CD4-positive, alpha-beta T cell (primary cell): ENCODE measurements at regions not wholly inside any gene's neighbourhood (a gene's known extent, or its start where the extent isn't known, plus 50 kb on each side); places are given as distances from the start of the nearest gene placed in this dataset.

ENCODE experiments used
- ATAC-seq: fragments of 200-7000 bp; cut with Tn5 transposase; one replicate; pipeline ENCODE4 v1.10.0; 2022; ENCODE audit warnings: mild to moderate bottlenecking; ENCODE audit not compliant: poor library complexity
- CTCF ChIA-PET: fragments of 350-600 bp; sonication (Branson Sonifier 250); formaldehyde crosslinking; loops from one replicate; lab custom pipeline; 2021; ENCODE audit warnings: antibody characterized with exemption, inconsistent platforms; lab: Charles Lee
- POLR2A ChIA-PET: fragments of 350-600 bp; sonication (Branson Sonifier 250); formaldehyde crosslinking; loops from one replicate; lab custom pipeline; 2021; ENCODE audit warnings: antibody characterized with exemption, inconsistent platforms; lab: Charles Lee
- DNase-seq, 14 experiments: peaks; one replicate each; pipeline ENCODE4 v3.0.0-alpha.2; 2013 to 2020; ENCODE audit warnings: mixed read lengths in 2 of 14
- H3K27ac ChIP-seq, 2 donors: one replicate each; pipeline versions ENCODE4 v1.5.1 to v1.7.0; 2013; ENCODE audit warnings: low read length in 2 of 2, low read depth in 1 of 2, mild to moderate bottlenecking in 1 of 2
- H3K27me3 ChIP-seq, 2 experiments: 1 replicate in 1 of 2; 2 replicates in 1 of 2; pipeline versions ENCODE4 v1.6.1 to v1.7.0; 2013; ENCODE audit warnings: low read length in 2 of 2, control low read depth in 1 of 2, mild to moderate bottlenecking in 1 of 2, moderate library complexity in 1 of 2; ENCODE audit not compliant: insufficient read depth in 2 of 2, control insufficient read depth in 1 of 2
- H3K36me3 ChIP-seq: one replicate; pipeline ENCODE4 v1.6.1; 2013; ENCODE audit warnings: low read length, control low read depth; ENCODE audit not compliant: insufficient read depth
- H3K4me1 ChIP-seq: one replicate; pipeline ENCODE4 v1.6.1; 2013; ENCODE audit warnings: low read length, control low read depth; ENCODE audit not compliant: insufficient read depth
- H3K4me3 ChIP-seq: one replicate; pipeline ENCODE4 v1.5.1; 2013; ENCODE audit warnings: mild to moderate bottlenecking, low read length, moderate library complexity
- H3K9me3 ChIP-seq, 2 experiments: 1 replicate in 1 of 2; 2 replicates in 1 of 2; pipeline versions ENCODE4 v1.6.1 to v1.7.0; 2013; ENCODE audit warnings: low read length in 2 of 2, mild to moderate bottlenecking in 2 of 2, control low read depth in 1 of 2, moderate library complexity in 1 of 2; ENCODE audit not compliant: control insufficient read depth in 1 of 2, insufficient read depth in 1 of 2
- H3K27ac Mint-ChIP-seq: one replicate; pipeline ENCODE4 v1.8.0; 2020; ENCODE audit warnings: mixed read lengths
- H3K27me3 Mint-ChIP-seq: one replicate; pipeline ENCODE4 v1.8.0; 2021; ENCODE audit warnings: mixed read lengths
- H3K36me3 Mint-ChIP-seq: one replicate; pipeline ENCODE4 v1.8.0; 2021; ENCODE audit warnings: low read depth, mixed read lengths
- H3K4me1 Mint-ChIP-seq: one replicate; pipeline ENCODE4 v1.8.0; 2021; ENCODE audit warnings: low read depth, mixed read lengths
- H3K4me3 Mint-ChIP-seq: one replicate; pipeline ENCODE4 v1.8.0; 2020; ENCODE audit warnings: mild to moderate bottlenecking, mixed read lengths
- H3K9me3 Mint-ChIP-seq: one replicate; pipeline ENCODE4 v1.8.0; 2020; ENCODE audit warnings: mixed read lengths
- CTCF ChIP-seq: fragments of 200-600 bp; IDR thresholded peaks from one replicate; pipeline ENCODE4 v1.8.0; 2022; ENCODE audit warnings: antibody characterized with exemption, mild to moderate bottlenecking
- intact Hi-C, 2 experiments: fragments of 100-400 bp; cut with DNase I in 1 of 2; cut with micrococcal nuclease in 1 of 2; formaldehyde crosslinking; loops; one replicate each; pipeline versions ENCODE4 v1.15.1 to v1.9.0; 2023 to 2025; cut with DNase I, micrococcal nuclease

GRCh38 chr15:62218841-62219240 lies 53.8 kb upstream of the C2CD4B start:
- Mint-ChIP-seq H3K9me3 (peaks cover 2% of the 10 kb centered on the region), H3K27me3 (no peaks in the 10 kb centered on the region), H3K27ac (no peak overlapping the region), H3K4me3 (no peak overlapping the region), H3K36me3 (no peaks in the 10 kb centered on the region), H3K4me1 (no peaks in the 10 kb centered on the region)
- TF ChIP-seq CTCF = no peak
- Histone ChIP-seq H3K4me1 (no peaks in the 10 kb centered on the region), H3K36me3 (no peaks in the 10 kb centered on the region), H3K27ac (no peak overlapping the region), H3K4me3 (no peak overlapping the region), H3K9me3 (peaks cover 16 to 24% of the 10 kb centered on the region in 2 experiments), H3K27me3 (no peaks in the 10 kb centered on the region)
- intact Hi-C loops = no loop called here
- no peak for DNase-seq
- CTCF ChIA-PET = no interaction called here
- ATAC-seq = no peak
- POLR2A ChIA-PET = no interaction called here

GRCh38 chr15:62219799-62220198 lies 54.7 kb upstream of the C2CD4B start:
- POLR2A ChIA-PET = no interaction called here
- H3K4me3 Mint-ChIP-seq = no peak overlapping the region
- DNase-seq (no peak), ATAC-seq (no peak)
- Histone ChIP-seq H3K9me3 (peaks cover 16 to 26% of the 10 kb centered on the region in 2 experiments), H3K36me3 (no peaks in the 10 kb centered on the region), H3K27ac (no peak overlapping the region), H3K27me3 (no peaks in the 10 kb centered on the region), H3K4me3 (no peak overlapping the region), H3K4me1 (no peaks in the 10 kb centered on the region)
- H3K9me3 Mint-ChIP-seq = peaks cover 2% of the 10 kb centered on the region
- intact Hi-C loops = no loop called here
- no peak overlapping the region for H3K27ac Mint-ChIP-seq
- H3K4me1 Mint-ChIP-seq = no peaks in the 10 kb centered on the region
- no peaks in the 10 kb centered on the region for H3K27me3 Mint-ChIP-seq
- no peak for TF ChIP-seq CTCF
- CTCF ChIA-PET = no interaction called here
- H3K36me3 Mint-ChIP-seq = no peaks in the 10 kb centered on the region

GRCh38 chr15:62223020-62223419 lies 57.9 kb upstream of the C2CD4B start:
- ChIA-PET POLR2A (no interaction called here), CTCF (no interaction called here)
- ATAC-seq (no peak), DNase-seq (no peak)
- H3K4me3 Mint-ChIP-seq = no peak overlapping the region
- H3K27ac Mint-ChIP-seq = no peak overlapping the region
- Histone ChIP-seq H3K36me3 (no peaks in the 10 kb centered on the region), H3K27ac (no peak overlapping the region), H3K4me1 (no peaks in the 10 kb centered on the region), H3K4me3 (no peak overlapping the region), H3K27me3 (peaks cover 0 to 6% of the 10 kb centered on the region in 2 experiments), H3K9me3 (peaks cover 0 to 10% of the 10 kb centered on the region in 2 experiments)
- intact Hi-C loops = no loop called here
- H3K9me3 Mint-ChIP-seq = no peaks in the 10 kb centered on the region
- H3K27me3 Mint-ChIP-seq = no peaks in the 10 kb centered on the region
- H3K4me1 Mint-ChIP-seq = no peaks in the 10 kb centered on the region
- no peaks in the 10 kb centered on the region for H3K36me3 Mint-ChIP-seq
- TF ChIP-seq CTCF = no peak
